ENCODE measurements at regions not wholly inside any gene's neighbourhood (a gene's known extent, or its start where the extent isn't known, plus 50 kb on each side); places are given as distances from the start of the nearest gene placed in this dataset.

DNA sequence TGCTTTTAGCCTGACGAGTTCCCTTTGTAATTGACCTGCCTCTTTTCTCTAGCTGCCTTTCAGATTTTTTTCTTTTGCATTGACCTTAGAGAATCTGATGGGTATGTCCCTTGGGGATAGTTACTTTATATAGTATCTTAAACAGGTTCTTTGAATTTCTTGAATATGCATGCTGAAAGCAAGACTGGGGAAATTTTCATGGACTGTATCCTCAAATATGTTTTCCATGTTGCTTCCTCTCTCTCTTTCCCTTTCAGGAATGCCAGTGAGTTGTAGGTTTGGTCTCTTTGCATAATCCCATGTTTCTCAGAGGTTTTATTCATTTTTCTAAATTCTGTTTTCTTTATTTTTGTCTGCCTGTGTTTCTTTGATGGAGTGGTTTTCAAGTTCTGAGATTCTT lies 81.8 kb upstream of the CPNE4 start:
- H3K36me3 ChIP-seq (replicated peaks in 1 of 2) = no peaks in the 10 kb centered on the region
- H3K27me3 ChIP-seq = no peaks in the 10 kb centered on the region
- TF ChIP-seq POLR2A (IDR thresholded peaks at IDR 0.05) = no peak
- TF ChIP-seq CTCF (IDR thresholded peaks at IDR 0.05) = no peak
- H3K27ac ChIP-seq = no peak overlapping the region
- WGBS, 4 donors = 67 to 79% (median 74%) methylated on average over 1 of the region's 1 CpG
- no peaks in the 10 kb centered on the region for H3K9me3 ChIP-seq (replicated peaks in 1 of 3)
- H3K4me3 ChIP-seq = no peak overlapping the region
- no peak for DNase-seq
- intact Hi-C loops (cut with DNase I) = no loop called here
- H3K4me1 ChIP-seq (replicated peaks in 1 of 2) = no peaks in the 10 kb centered on the region

- TF ChIP-seq POLR2A (IDR thresholded peaks at IDR 0.05) = no peak
- TF ChIP-seq CTCF (IDR thresholded peaks at IDR 0.05) = no peak
- H3K36me3 ChIP-seq (replicated peaks in 1 of 2) = no peaks in the 10 kb centered on the region
Observed at GRCh38 chr3:132117642-132118041, 82.8 kb upstream of the CPNE4 start.

GRCh38 chr3:132119531-132119930 lies 84.7 kb upstream of the CPNE4 start:
- no peak for TF ChIP-seq POLR2A (IDR thresholded peaks at IDR 0.05)
- TF ChIP-seq CTCF (IDR thresholded peaks at IDR 0.05) = no peak
- Histone ChIP-seq H3K27ac (no peak overlapping the region), H3K36me3 (replicated peaks in 1 of 2) (no peaks in the 10 kb centered on the region), H3K27me3 (no peaks in the 10 kb centered on the region), H3K4me1 (replicated peaks in 1 of 2) (no peaks in the 10 kb centered on the region), H3K9me3 (replicated peaks in 1 of 3) (no peaks in the 10 kb centered on the region), H3K4me3 (no peak overlapping the region)
- DNase-seq = no peak
- 28 to 36% (median 34%) methylated on average over 1 of the region's 1 CpG for WGBS, 4 donors
- intact Hi-C loops (cut with DNase I) = no loop called here

More at GRCh38 chr3:132117642-132118041, 82.8 kb upstream of the CPNE4 start:
- intact Hi-C loops (cut with DNase I) = no loop called here
- H3K27ac ChIP-seq = no peak overlapping the region
- WGBS, 4 donors = 78 to 94% (median 86%) methylated on average over 1 of the region's 1 CpG; no CpG with 5 or more reads in 1 of the 4 donors
- no peaks in the 10 kb centered on the region for H3K9me3 ChIP-seq (replicated peaks in 1 of 3)
- H3K4me3 ChIP-seq = no peak overlapping the region
- DNase-seq = no peak
- H3K4me1 ChIP-seq (replicated peaks in 1 of 2) = no peaks in the 10 kb centered on the region
- no peaks in the 10 kb centered on the region for H3K27me3 ChIP-seq

- no peak overlapping the region for H3K27ac ChIP-seq
- 64 to 66% (median 65%) methylated on average over 3 of the region's 3 CpGs for WGBS, 4 donors
- intact Hi-C loops (cut with DNase I) = no loop called here
- no peaks in the 10 kb centered on the region for H3K36me3 ChIP-seq (replicated peaks in 1 of 2)
- TF ChIP-seq POLR2A (IDR thresholded peaks at IDR 0.05) (no peak), CTCF (IDR thresholded peaks at IDR 0.05) (no peak)
- H3K27me3 ChIP-seq = no peaks in the 10 kb centered on the region
- DNase-seq = no peak
- H3K4me3 ChIP-seq = no peak overlapping the region
- no peaks in the 10 kb centered on the region for H3K9me3 ChIP-seq (replicated peaks in 1 of 3)
- H3K4me1 ChIP-seq (replicated peaks in 1 of 2) = no peaks in the 10 kb centered on the region
Observed at GRCh38 chr3:132124096-132124495, 89.3 kb upstream of the CPNE4 start.

Measured in adrenal gland (tissue), 9 donors.